ENCODE measurements at regions not wholly inside any gene's neighbourhood (a gene's known extent, or its start where the extent isn't known, plus 50 kb on each side); places are given as distances from the start of the nearest gene placed in this dataset.

DNA sequence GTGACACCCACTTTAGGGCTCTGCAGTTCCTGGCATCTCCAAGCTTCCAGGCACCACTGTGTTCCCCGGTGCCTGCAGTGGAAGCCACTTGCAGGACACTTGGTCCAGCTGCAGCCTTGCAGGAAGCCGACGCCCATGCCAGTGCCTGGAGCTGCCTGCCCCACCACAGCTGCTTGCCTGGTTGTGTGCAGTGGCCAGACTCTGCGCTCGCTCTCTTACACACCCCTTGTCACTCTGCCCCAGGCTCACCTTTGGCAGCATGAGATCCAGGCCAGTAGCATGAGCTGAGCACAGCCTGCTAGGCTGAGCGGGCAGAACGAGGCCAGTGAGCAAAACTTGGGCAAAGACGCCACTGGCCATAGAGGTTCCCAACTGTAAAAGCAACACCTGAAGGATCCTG lies 57.7 kb downstream of the SLITRK1 start:
- no peak overlapping the region for H3K27ac ChIP-seq (ENCODE audit: insufficient read depth, low read depth, low read length)

More for the DNA sequence above, 57.7 kb downstream of the SLITRK1 start:
- Histone ChIP-seq H3K9me3 (replicated peaks; ENCODE audit: control insufficient read depth, insufficient read depth, low read length) (peaks cover 5% of the 10 kb centered on the region), H3K36me3 (ENCODE audit: control insufficient read depth in 2 of 2, extremely low read depth in 1 of 2, insufficient read depth in 2 of 2, low read length in 2 of 2) (no peaks in the 10 kb centered on the region), H3K9ac (replicated peaks; ENCODE audit: extremely low read depth, insufficient read depth, low read length) (no peak overlapping the region), H3K4me1 (ENCODE audit: control insufficient read depth, extremely low read depth, insufficient read depth, low read length) (no peaks in the 10 kb centered on the region), H3K27me3 (ENCODE audit: control insufficient read depth in 2 of 2, insufficient read depth in 2 of 2, low read length in 2 of 2) (no peaks in the 10 kb centered on the region), H4K20me1 (replicated peaks; ENCODE audit: control insufficient read depth, extremely low read depth, insufficient read depth, low read length) (no peaks in the 10 kb centered on the region), H3K4me2 (ENCODE audit: insufficient read depth, low read length) (no peak overlapping the region), H3K9me1 (replicated peaks; ENCODE audit: control insufficient read depth, extremely low read depth, insufficient read depth, low read length) (no peaks in the 10 kb centered on the region), H2AFZ (ENCODE audit: low read depth, low read length) (no peak overlapping the region), H3K4me3 (replicated peaks in 1 of 3; ENCODE audit: insufficient read depth in 1 of 3, low read depth in 1 of 3, low read length in 3 of 3) (no peak overlapping the region), H3K79me2 (ENCODE audit: control insufficient read depth, insufficient read depth, low read length) (no peaks in the 10 kb centered on the region)
- FAIRE-seq (no peak), DNase-seq (ENCODE audit: low read depth, low spot score) (no peak)
- POLR2A ChIA-PET: no interaction called here
- dilution Hi-C loops (cut with MboI; ENCODE audit: extremely low pct_ligation_motif_present, low sequenced_read_pairs) (no loop called here), intact Hi-C loops (cut with micrococcal nuclease) (no loop called here)
- BruUV-seq (replicated peaks): no TSS peak
- CTCF ChIA-PET: no interaction called here
- TF ChIP-seq MYC (IDR thresholded peaks at IDR 0.05; ENCODE audit: low read depth, low read length) (no peak), POLR2A (IDR thresholded peaks at IDR 0.05; ENCODE audit: low read depth, low read length) (no peak), JUN (IDR thresholded peaks at IDR 0.05; ENCODE audit: borderline replicate concordance, insufficient read depth, insufficient read length, low read depth) (no peak), GATA2 (IDR thresholded peaks at IDR 0.05; ENCODE audit: insufficient read depth, insufficient read length, low read depth, low read length) (no peak), FOS (IDR thresholded peaks at IDR 0.05; ENCODE audit: borderline replicate concordance, insufficient read depth, low read length) (no peak), EZH2 (IDR thresholded peaks at IDR 0.05; ENCODE audit: borderline replicate concordance, low read depth, low read length, severe bottlenecking) (no peak), POLR2AphosphoS5 (IDR thresholded peaks at IDR 0.05; ENCODE audit: insufficient read depth, low read depth, low read length) (no peak)
- TF ChIP-seq, protein P1, sequence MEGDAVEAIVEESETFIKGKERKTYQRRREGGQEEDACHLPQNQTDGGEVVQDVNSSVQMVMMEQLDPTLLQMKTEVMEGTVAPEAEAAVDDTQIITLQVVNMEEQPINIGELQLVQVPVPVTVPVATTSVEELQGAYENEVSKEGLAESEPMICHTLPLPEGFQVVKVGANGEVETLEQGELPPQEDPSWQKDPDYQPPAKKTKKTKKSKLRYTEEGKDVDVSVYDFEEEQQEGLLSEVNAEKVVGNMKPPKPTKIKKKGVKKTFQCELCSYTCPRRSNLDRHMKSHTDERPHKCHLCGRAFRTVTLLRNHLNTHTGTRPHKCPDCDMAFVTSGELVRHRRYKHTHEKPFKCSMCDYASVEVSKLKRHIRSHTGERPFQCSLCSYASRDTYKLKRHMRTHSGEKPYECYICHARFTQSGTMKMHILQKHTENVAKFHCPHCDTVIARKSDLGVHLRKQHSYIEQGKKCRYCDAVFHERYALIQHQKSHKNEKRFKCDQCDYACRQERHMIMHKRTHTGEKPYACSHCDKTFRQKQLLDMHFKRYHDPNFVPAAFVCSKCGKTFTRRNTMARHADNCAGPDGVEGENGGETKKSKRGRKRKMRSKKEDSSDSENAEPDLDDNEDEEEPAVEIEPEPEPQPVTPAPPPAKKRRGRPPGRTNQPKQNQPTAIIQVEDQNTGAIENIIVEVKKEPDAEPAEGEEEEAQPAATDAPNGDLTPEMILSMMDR (IDR thresholded peaks at IDR 0.05; ENCODE audit: extremely low read depth in 1 of 2, insufficient read depth in 1 of 2, low read depth in 1 of 2, low read length in 2 of 2): no peak
- TF ChIP-seq, protein P2, sequence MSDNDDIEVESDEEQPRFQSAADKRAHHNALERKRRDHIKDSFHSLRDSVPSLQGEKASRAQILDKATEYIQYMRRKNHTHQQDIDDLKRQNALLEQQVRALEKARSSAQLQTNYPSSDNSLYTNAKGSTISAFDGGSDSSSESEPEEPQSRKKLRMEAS (IDR thresholded peaks at IDR 0.05; ENCODE audit: insufficient read depth, insufficient read length): no peak

Data from endothelial cell of umbilical vein (primary cell).